Neuronal stem cell (in vitro differentiated cells): ENCODE measurements at regions not wholly inside any gene's neighbourhood (a gene's known extent, or its start where the extent isn't known, plus 50 kb on each side); places are given as distances from the start of the nearest gene placed in this dataset.

ENCODE experiments used
- DNase-seq: peaks from one replicate; pipeline ENCODE4 v3.0.0-alpha.2; 2013; ENCODE audit warnings: low spot score
- H2AFZ ChIP-seq: one replicate; pipeline ENCODE4 v1.6.1; 2013; ENCODE audit warnings: mild to moderate bottlenecking, low read length, inconsistent platforms
- H2AK5ac ChIP-seq: 2 replicates; pipeline ENCODE4 v1.6.1; 2013; ENCODE audit warnings: low read depth, mild to moderate bottlenecking, inconsistent platforms, low read length, moderate library complexity, mixed read lengths
- H2BK120ac ChIP-seq: 2 replicates; pipeline ENCODE4 v1.6.1; 2013; ENCODE audit warnings: low read depth, mild to moderate bottlenecking, inconsistent platforms, low read length, moderate library complexity, mixed read lengths
- H2BK12ac ChIP-seq: one replicate; pipeline ENCODE4 v1.6.1; 2013; ENCODE audit warnings: low read length, inconsistent platforms
- H2BK15ac ChIP-seq: 2 replicates; pipeline ENCODE4 v1.6.1; 2013; ENCODE audit warnings: mild to moderate bottlenecking, low read length, inconsistent platforms, mixed read lengths
- H2BK5ac ChIP-seq: one replicate; pipeline ENCODE4 v1.6.1; 2013; ENCODE audit warnings: inconsistent platforms, mild to moderate bottlenecking, low read length, moderate library complexity
- H3K14ac ChIP-seq: one replicate; pipeline ENCODE4 v1.6.1; 2013; ENCODE audit warnings: low read length, inconsistent platforms
- H3K18ac ChIP-seq: 2 replicates; pipeline ENCODE4 v1.6.1; 2013; ENCODE audit warnings: low read length, inconsistent platforms
- H3K23ac ChIP-seq: 2 replicates; pipeline ENCODE4 v1.6.1; 2013; ENCODE audit warnings: low read depth, mild to moderate bottlenecking, mixed read lengths, low read length, inconsistent platforms; ENCODE audit not compliant: poor library complexity
- H3K27ac ChIP-seq: replicated peaks from 3 replicates; pipeline ENCODE4 v1.5.1; 2013; ENCODE audit warnings: low read length, inconsistent platforms
- H3K27me3 ChIP-seq, 3 experiments: 2 replicates each; pipeline ENCODE4 v1.6.1; 2013; ENCODE audit warnings: low read length in 3 of 3, mild to moderate bottlenecking in 2 of 3, inconsistent platforms in 1 of 3, low read depth in 1 of 3, mixed read lengths in 1 of 3, moderate library complexity in 1 of 3; ENCODE audit not compliant: control insufficient read depth in 3 of 3, insufficient read depth in 3 of 3
- H3K36me3 ChIP-seq, 2 donors: replicated peaks in 1 of 2; 2 replicates each; pipeline ENCODE4 v1.6.1; 2013; ENCODE audit warnings: low read length in 2 of 2; ENCODE audit not compliant: control insufficient read depth in 2 of 2, insufficient read depth in 2 of 2
- H3K4ac ChIP-seq: 2 replicates; pipeline ENCODE4 v1.6.1; 2013; ENCODE audit warnings: inconsistent platforms, mild to moderate bottlenecking, low read length, moderate library complexity
- H3K4me1 ChIP-seq, 2 donors: 1 replicate in 1 of 2; 2 replicates in 1 of 2; pipeline ENCODE4 v1.6.1; 2013; ENCODE audit warnings: low read length in 2 of 2, low read depth in 1 of 2; ENCODE audit not compliant: control insufficient read depth in 2 of 2, insufficient read depth in 1 of 2
- H3K4me2 ChIP-seq: one replicate; pipeline ENCODE4 v1.6.1; 2013; ENCODE audit warnings: mild to moderate bottlenecking, low read length, inconsistent platforms; ENCODE audit not compliant: insufficient read depth, poor library complexity, severe bottlenecking
- H3K4me3 ChIP-seq, 2 donors: 2 replicates each; pipeline ENCODE4 v1.5.1; 2013; ENCODE audit warnings: low read length in 2 of 2, mild to moderate bottlenecking in 2 of 2, inconsistent platforms in 1 of 2, moderate library complexity in 1 of 2
- H3K79me1 ChIP-seq: one replicate; pipeline ENCODE4 v1.6.1; 2013; ENCODE audit warnings: low read depth, mild to moderate bottlenecking, inconsistent platforms, low read length, moderate library complexity
- H3K9ac ChIP-seq: one replicate; pipeline ENCODE4 v1.6.1; 2013; ENCODE audit warnings: mild to moderate bottlenecking, low read depth, low read length, inconsistent platforms; ENCODE audit not compliant: poor library complexity
- H3K9me3 ChIP-seq, 2 donors: replicated peaks in 1 of 2; 2 replicates each; pipeline versions ENCODE3 to v1.6.1; 2013; ENCODE audit warnings: low read length in 2 of 2, mild to moderate bottlenecking in 2 of 2, inconsistent platforms in 1 of 2, low read depth in 1 of 2, mixed read lengths in 1 of 2, moderate library complexity in 1 of 2; ENCODE audit not compliant: control insufficient read depth in 2 of 2, insufficient read depth in 1 of 2
- H4K8ac ChIP-seq: one replicate; pipeline ENCODE4 v1.6.1; 2013; ENCODE audit warnings: low read depth, mild to moderate bottlenecking, inconsistent platforms, low read length, moderate library complexity
- H4K91ac ChIP-seq: one replicate; pipeline ENCODE4 v1.6.1; 2013; ENCODE audit warnings: low read length, low read depth, mild to moderate bottlenecking, inconsistent platforms; ENCODE audit not compliant: poor library complexity
- WGBS, 2 donors: extraction: QIAGEN DNeasy Blood & Tissue Kit; methylation state at CpG; one replicate each; pipeline ENCODE4 v1.1.7; 2013; ENCODE audit warnings: missing lambda C conversion rate in 2 of 2, mixed read lengths in 1 of 2; ENCODE audit not compliant: insufficient read length in 2 of 2, insufficient replicate concordance in 1 of 2; ENCODE audit errors: extremely low coverage in 2 of 2; 5-methylcytosine and 5-hydroxymethylcytosine counted together

DNA sequence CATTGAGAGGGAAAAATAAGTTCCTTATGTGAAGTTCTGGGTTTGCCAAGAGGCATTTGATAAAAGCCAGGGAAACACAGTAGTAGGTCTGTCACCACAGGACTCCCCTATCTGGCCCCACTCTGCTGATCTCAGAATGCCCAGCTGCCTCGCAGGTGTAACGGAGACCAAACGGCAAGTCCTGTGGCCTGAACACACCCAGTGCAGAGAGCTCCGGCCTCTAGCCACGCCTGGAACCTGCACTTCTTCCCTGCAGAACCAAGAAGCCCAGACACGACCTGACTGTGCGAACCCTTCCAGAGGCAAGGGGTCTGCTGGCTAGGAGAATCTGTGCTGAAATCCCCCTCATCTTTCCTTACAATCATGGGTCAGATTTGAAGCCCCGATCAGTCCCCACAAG is 432.8 kb upstream of the B3GAT1 start:
- H3K27ac ChIP-seq, result no peak overlapping the region
- H2BK12ac ChIP-seq, result no peak overlapping the region
- no peak overlapping the region for H2AK5ac ChIP-seq
- H3K14ac ChIP-seq, result no peak overlapping the region
- WGBS, 2 donors, result no CpG with 5 or more reads among the region's 8 CpGs
- H3K36me3 ChIP-seq, result no peaks in the 10 kb centered on the region
- H4K91ac ChIP-seq, result no peak overlapping the region
- H3K9ac ChIP-seq, result no peak overlapping the region
- no peak overlapping the region for H2AFZ ChIP-seq
- H3K4me1 ChIP-seq, result no peaks in the 10 kb centered on the region
- H3K79me1 ChIP-seq, result no peaks in the 10 kb centered on the region
- H3K27me3 ChIP-seq, result peaks cover 0 to 4% (median 0%) of the 10 kb centered on the region in 3 experiments
- H2BK15ac ChIP-seq, result no peak overlapping the region
- H3K4ac ChIP-seq, result no peak overlapping the region
- no peak overlapping the region for H2BK120ac ChIP-seq
- H3K9me3 ChIP-seq, result peaks cover 0 to 2% of the 10 kb centered on the region in 2 donors
- H4K8ac ChIP-seq, result no peak overlapping the region
- H3K4me2 ChIP-seq, result no peak overlapping the region
- H3K18ac ChIP-seq, result no peak overlapping the region
- H3K23ac ChIP-seq, result no peak overlapping the region
- no peak for DNase-seq
- H2BK5ac ChIP-seq, result no peak overlapping the region
- no peak overlapping the region for H3K4me3 ChIP-seq

- Histone ChIP-seq H3K27ac (no peak overlapping the region), H3K79me1 (no peaks in the 10 kb centered on the region), H3K9ac (no peak overlapping the region), H3K4ac (no peak overlapping the region), H2BK12ac (no peak overlapping the region), H4K91ac (no peak overlapping the region), H2BK120ac (no peak overlapping the region), H4K8ac (no peak overlapping the region), H3K4me2 (no peak overlapping the region), H3K9me3 (peaks cover 0 to 2% of the 10 kb centered on the region in 2 donors), H2AK5ac (peak overlapping the region; percentile 30), H3K4me1 (no peaks in the 10 kb centered on the region), H3K36me3 (no peaks in the 10 kb centered on the region), H2AFZ (no peak overlapping the region), H3K27me3 (peaks cover 0 to 4% (median 0%) of the 10 kb centered on the region in 3 experiments), H3K14ac (no peak overlapping the region), H2BK5ac (no peak overlapping the region), H3K4me3 (no peak overlapping the region), H2BK15ac (no peak overlapping the region), H3K18ac (no peak overlapping the region), H3K23ac (no peak overlapping the region)
- WGBS, 2 donors, result no CpG with 5 or more reads among the region's 9 CpGs
- DNase-seq, result no peak
Measured at GRCh38 chr11:134843735-134844134, 431.7 kb upstream of the B3GAT1 start.

DNA sequence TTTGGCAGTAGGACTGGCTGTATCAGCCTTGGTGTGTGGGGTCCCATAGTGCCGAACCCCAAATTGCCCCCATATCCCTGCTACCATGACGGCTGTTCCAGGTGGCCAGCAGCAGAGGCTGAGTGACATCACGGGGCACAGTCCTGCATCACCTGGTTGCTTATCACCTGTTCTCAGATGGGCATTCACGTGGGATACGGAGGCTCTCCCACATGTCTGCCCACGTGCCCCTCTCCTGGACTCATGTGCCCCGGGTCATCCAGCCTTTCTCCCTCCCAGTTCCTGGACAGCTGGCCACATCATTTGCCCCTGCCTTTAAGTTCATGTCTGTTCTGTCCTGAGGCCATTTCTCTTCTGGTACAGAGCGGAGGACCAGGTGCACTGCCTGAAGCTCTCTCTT is 431.0 kb upstream of the B3GAT1 start:
- Histone ChIP-seq H2BK15ac (peak overlapping the region; percentile 5), H3K9ac (peak overlapping the region; percentile 45), H3K14ac (peak overlapping the region; percentile 78), H3K36me3 (no peaks in the 10 kb centered on the region), H3K27me3 (peaks cover 0 to 4% (median 0%) of the 10 kb centered on the region in 3 experiments), H3K27ac (no peak overlapping the region), H3K79me1 (no peaks in the 10 kb centered on the region), H2BK5ac (no peak overlapping the region), H3K4me3 (no peak overlapping the region), H3K9me3 (peaks cover 0 to 2% of the 10 kb centered on the region in 2 donors), H4K91ac (no peak overlapping the region), H2BK12ac (no peak overlapping the region), H2AK5ac (no peak overlapping the region), H3K23ac (no peak overlapping the region), H2BK120ac (no peak overlapping the region), H4K8ac (no peak overlapping the region), H3K18ac (no peak overlapping the region), H3K4me2 (no peak overlapping the region), H2AFZ (no peak overlapping the region), H3K4me1 (no peaks in the 10 kb centered on the region), H3K4ac (no peak overlapping the region)
- no peak for DNase-seq
- WGBS, 2 donors, result no CpG with 5 or more reads among the region's 8 CpGs

DNA sequence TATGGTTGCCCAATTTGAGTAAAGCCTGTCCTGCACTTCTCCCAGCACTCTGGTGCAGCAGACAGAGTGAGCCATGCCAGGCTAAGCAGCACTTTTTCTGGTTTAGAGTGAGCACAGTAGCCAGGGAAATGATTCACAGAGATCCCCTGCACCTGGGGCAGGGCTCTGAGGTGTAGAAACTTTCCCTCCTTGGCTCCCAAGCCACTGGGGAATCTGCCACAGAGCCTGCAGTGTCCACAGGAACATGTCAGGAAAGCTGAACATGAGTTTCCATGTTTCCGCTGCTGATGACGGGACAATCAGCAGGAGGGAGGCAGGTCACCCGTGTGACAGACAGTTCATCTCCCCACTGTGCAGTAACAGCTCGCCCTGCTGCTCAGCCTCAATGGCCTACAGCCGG is 429.9 kb upstream of the B3GAT1 start:
- Histone ChIP-seq H3K36me3 (no peaks in the 10 kb centered on the region), H4K91ac (no peak overlapping the region), H2BK12ac (no peak overlapping the region), H3K79me1 (no peaks in the 10 kb centered on the region), H3K4me2 (no peak overlapping the region), H2AFZ (no peak overlapping the region), H3K4me1 (peaks cover 0 to 8% of the 10 kb centered on the region in 2 donors), H2BK5ac (no peak overlapping the region), H3K14ac (no peak overlapping the region), H3K9me3 (peaks cover 0 to 1% of the 10 kb centered on the region in 2 donors), H3K27ac (no peak overlapping the region), H4K8ac (no peak overlapping the region), H2AK5ac (no peak overlapping the region), H3K4me3 (no peak overlapping the region), H2BK120ac (no peak overlapping the region), H3K18ac (no peak overlapping the region), H2BK15ac (no peak overlapping the region), H3K4ac (no peak overlapping the region), H3K23ac (no peak overlapping the region), H3K9ac (no peak overlapping the region), H3K27me3 (peaks cover 0 to 4% (median 0%) of the 10 kb centered on the region in 3 experiments)
- no peak for DNase-seq
- no CpG with 5 or more reads among the region's 5 CpGs for WGBS, 2 donors
